ENCODE measurements at regions not wholly inside any gene's neighbourhood (a gene's known extent, or its start where the extent isn't known, plus 50 kb on each side); places are given as distances from the start of the nearest gene placed in this dataset.
A peak's percentile ranks its signal among the peaks of the same experiment; 100 is the strongest.
"Not testable (repeated sequence)": the region's sequence is repeated elsewhere in the genome, so short reads cannot be mapped to it uniquely, and the experiment has no call there.

DNA sequence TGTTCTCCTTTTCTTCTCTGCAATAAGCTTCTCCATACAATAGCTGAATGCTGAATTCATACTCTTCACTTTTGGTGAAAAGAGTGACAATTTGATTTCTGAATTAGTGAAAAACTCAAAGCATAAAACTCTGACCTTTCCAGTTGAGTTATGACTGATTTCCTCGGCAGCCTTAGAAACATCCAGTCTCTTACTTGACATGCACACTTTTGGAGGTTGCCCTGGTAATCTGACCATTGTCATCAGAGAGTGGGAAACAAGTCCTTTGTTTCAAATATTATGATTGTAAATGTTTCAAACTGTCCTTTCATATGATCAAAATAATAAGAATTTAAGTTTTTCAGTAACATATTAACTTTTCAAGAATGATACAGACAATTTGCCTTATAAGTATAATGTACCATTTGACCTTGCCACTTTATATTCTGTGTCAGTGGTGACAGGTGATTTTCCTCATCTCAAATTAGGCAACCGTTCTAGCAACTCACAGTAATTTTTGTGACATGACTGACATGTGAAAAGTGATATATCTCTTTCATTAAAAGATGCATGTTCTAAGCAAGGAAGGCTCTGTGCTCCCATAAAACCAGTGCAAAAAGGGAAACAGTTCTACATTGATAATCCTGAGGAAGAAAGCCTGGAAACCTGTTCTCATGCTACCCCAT, 507.6 kb upstream of the ROBO2 start:
- no peak for DNase-seq (ENCODE audit: low spot score)

DNA sequence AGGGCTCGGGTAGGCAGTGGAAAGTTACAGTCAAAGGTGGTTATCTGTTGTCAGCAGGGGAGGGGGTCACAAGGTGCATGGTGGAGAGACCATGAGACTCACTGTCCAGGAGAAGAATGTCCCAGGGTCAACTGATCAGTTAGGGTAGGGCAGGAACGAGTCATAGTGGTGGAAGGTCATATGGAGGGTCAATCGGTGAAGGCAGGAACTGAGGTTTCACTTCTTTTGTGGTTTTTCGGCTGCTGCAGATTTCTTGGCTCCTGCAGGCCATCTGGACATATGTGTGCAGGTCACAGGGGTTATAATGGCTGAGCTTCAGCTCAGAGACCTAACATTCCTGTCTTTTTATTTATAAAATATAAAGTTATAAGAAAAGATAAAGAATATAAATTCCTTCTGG, 506.2 kb upstream of the ROBO2 start:
- not testable (repeated sequence) for DNase-seq (ENCODE audit: low spot score)

DNA sequence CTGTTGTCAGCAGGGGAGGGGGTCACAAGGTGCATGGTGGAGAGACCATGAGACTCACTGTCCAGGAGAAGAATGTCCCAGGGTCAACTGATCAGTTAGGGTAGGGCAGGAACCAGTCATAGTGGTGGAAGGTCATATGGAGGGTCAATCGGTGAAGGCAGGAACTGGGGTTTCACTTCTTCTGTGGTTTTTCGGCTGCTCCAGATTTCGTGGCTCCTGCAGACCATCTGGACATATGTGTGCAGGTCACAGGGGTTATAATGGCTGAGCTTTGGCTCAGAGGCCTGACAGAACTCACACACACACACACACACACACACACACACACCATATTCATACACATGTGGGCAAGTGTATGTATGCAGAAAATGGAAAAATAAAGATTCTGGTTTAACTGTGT, 502.0 kb upstream of the ROBO2 start:
- DNase-seq (ENCODE audit: low spot score), result not testable (repeated sequence)

DNA sequence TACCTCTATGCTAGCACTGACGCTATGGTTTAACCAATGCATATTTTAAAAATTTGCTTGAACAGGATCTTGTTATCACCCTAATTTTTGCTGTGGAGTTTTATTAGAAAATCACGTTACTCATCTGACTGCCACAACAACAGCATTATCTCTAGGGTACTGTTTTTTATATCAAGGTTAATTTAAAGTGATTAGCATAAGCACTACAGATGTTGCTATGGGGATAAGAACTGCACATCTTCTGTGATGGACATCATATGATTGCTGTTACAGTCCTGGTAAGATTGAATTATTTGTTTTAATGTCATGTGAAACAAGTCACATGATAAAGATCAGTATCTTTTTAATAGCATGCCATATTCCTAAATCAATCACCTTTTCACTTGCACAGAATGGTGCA, 492.2 kb upstream of the ROBO2 start:
- no peak for DNase-seq (ENCODE audit: low spot score)

DNA sequence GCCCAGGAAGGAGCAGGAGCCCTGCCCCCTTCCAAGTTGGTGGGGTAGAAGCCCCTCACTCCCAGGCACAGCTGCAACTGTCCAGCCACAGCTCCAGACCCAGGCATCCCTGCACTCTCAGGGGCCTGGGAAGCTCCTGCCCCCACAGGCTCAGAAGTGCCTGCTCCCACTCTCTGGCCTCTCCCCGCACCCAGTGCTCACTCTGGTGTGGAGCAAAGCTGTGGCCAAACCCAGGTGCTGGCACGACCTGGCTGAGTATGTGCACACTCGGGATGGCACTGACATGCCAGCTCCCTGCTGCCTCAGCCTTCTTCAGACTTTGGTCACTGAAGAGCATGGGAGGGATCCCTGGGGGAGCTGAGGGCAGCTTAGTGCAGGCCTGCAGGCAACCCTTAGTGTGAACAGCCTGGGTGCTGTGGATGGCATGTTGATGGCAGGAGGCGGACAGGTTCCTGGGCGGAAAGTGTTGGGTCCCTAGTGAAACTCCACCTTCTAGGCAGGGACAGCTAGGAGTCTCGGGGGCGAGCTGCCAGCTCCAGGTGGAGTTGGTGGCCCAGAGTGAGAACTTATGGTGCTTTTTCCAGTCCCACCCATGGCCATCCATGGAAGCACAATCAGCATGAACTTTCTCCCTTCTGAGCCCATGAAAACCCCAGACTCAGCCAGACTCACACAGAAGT, 489.2 kb upstream of the ROBO2 start:
- no peak for DNase-seq (ENCODE audit: low spot score)

DNA sequence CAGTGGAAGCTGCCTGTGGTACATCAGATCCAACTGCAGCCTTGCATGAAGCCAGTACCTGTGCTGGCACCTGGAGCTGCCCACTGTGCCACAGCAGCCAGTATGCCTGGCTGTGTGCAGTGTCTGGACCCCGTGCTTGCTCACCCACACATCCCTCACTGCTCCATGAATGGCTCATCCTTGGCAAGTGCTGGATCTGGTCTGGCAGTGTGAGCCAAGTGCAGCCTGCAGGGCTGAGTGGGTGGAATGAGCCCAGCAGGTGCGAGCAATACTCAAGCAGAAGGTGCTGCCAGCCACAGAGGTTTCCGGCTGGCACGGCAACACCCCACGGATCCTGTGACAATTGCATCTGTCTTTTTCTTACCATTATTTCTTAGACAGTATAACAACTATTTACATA, 488.2 kb upstream of the ROBO2 start:
- DNase-seq (ENCODE audit: low spot score), result no peak

DNA sequence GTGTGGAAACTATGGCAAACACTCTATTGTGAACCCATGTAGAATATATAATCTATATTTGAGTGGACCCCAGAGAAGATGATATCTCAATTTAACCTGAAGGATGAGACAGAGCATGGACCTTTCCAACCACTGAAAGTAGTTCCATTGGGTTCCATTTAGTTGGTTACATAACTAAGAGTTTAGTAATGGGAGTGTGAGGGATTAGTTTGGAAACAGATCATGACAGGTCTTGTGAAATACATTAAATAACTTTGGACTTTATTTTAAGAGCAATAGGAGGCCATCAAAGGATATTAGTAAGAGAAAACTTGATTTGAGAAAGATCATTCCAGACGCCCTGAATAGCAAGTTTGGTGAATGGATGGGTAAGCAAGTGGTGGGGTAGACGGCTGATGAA, 487.2 kb upstream of the ROBO2 start:
- DNase-seq (ENCODE audit: low spot score), result no peak

DNA sequence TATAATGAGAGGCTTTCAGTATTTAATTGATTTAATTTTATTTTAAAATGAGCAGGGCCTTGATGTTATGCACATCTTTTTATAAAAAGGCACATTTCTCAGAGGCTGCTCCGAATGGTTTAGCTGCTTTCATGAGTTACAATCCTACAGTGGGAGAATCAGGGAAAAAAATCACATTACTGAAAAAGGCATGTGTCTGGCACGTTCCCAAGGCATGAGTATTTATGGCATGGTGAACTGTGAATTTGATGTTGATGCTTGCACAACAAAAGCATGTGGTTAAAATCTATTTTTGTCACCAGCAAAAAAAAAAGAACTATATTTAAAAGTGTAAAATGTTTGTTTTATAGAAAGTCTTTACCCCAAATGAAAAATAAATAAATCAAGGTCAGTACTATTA, 485.2 kb upstream of the ROBO2 start:
- DNase-seq (ENCODE audit: low spot score), result no peak

DNA sequence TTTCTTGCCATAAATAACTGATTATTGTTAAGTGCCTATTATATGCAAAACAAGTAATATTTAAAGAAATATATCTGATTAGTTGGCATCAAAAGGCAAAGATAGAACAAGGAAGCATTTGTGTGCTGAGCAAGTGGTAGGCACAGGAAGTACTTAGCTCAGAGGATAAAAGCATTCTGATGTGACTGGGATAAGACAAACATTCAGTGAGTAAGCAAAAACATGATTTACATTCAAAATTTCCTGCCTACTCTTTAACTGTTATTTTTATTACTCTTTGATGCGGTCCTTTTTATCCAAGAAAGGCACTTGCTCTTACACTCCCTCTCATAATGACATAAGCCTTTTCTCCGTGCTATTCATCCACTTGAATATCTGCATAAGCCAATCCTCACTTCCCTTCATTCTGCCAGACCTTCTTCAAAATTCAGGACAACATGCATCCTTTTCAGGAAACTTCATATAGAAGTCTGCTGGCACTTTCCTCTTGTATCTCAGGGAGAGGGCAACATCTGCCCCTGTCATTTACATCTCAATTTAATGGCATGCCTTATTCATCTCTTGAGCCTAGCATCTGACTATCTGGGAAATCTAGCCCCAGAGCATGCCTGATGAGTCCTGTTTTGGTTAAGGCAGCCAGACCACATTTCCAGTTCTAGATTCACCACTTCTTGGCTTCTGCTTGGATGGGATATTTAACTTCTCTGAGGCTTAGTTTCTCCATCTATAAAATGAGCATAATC, 478.2 kb upstream of the ROBO2 start:
- DNase-seq (ENCODE audit: low spot score), result peak; percentile 86

DNA sequence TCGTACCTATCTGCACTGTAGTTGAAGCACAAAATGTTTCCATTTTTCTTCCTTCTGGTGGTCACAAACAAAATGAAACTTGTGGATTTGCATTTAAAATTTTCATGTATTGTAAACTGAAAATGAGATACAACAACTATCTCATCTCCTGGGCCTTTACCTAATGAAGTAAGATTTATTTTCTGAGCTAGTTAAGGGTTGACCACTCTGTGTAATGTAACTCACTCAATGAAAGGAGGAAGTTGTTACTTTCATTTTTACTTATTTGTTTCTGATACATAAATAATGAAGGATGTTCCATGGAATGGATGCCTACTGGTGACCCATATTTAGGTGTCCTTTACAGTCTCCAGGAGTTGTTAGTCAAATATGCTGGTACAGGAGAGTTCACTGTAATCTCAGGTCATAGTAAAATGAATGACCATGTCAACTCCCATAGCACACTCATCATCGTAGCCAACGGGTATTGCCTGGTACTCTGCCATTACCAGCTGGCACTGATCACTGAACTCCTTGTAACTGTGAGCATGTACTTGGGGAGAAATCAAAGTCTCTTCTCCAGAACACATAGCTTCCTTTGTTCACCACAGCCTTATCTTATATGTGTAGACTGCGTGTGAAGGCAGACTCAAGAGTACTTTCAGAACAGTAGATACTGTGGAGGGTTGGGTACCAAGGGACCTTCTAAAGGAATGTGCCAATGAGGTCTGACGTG, 474.2 kb upstream of the ROBO2 start:
- peak; percentile 23 for DNase-seq (ENCODE audit: low spot score)

DNA sequence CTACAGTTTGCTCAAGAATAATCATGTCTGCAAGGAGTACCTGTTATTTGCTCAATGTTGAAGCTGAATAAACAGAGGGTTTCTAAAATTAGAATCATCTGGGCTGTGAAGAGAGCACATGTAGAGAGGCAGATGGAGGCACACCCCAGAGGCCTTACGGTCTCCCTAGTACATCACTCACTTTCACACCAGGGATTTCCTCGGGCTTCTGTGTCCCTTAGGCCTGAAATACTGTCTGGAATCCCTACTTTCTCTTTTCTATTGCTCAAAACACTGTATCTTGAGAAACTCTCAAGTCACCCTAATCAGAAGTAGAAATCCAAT, 473.7 kb upstream of the ROBO2 start:
- no peak for DNase-seq (ENCODE audit: low spot score)

DNA sequence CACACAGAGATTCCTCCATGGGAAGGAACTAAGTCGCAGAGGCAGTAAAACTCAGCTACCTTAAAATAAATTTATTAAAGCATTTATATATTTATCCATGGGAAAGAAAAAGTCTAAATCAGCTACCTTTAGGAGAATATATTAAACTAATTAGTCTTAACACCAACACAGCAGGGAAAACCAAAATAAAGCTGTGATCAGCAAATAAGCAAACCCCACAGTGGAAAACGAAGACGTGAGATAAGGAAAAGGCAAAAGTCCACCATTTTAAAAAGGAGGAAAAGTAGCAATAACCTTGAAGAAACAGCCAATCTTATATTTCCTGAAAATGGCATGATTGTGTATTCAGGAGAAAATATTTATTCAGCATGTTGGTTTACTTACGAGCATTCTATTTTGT, 473.0 kb upstream of the ROBO2 start:
- DNase-seq (ENCODE audit: low spot score), result no peak

DNA sequence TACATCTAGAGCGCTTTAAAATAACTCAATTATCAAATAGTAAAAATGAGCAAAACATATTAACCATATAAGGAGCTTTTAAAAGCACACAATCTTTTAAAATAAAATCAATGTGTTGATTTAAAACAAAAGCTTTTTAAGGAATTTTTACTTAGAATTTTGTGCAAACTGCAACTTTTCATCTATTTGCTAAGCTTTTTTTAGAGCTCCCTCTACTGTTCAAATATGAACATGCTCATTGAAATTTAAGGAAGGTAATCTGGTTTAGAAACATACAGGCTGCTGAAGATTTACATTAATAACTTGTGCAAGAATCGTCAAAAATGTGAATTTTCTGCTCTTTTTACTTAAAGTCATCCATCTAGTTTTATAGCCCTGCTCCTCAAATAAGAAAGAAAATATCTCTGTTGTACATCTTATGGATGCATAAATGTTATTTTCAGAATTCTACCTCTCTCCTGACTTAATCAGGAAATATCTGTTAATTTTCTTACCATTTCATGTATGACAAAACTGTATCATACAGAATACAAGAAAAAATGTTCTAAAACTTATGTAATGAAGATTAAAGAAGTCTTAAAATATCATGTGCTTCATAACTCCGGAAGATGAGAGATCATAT, 469.4 kb upstream of the ROBO2 start:
- peak; percentile 32 for DNase-seq (ENCODE audit: low spot score)

DNA sequence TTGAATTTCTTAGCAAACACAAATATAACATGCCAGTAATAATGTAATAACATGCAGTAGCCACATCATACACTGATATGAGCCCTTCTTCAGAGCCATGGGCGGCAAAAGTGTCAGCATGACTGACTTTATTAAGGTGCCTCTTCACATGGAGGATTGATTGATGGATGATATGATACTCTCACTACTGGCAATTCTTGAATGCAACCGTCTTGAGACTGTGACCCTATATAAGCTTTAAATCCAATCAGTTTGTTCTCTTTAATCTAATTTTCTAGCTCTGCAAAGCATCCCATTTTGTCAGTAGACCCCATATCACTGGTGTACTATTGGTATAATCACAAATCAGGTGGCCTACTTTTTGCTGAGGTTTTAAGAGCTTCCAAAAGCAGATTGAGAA, 463.7 kb upstream of the ROBO2 start:
- no peak for DNase-seq (ENCODE audit: low spot score)

DNA sequence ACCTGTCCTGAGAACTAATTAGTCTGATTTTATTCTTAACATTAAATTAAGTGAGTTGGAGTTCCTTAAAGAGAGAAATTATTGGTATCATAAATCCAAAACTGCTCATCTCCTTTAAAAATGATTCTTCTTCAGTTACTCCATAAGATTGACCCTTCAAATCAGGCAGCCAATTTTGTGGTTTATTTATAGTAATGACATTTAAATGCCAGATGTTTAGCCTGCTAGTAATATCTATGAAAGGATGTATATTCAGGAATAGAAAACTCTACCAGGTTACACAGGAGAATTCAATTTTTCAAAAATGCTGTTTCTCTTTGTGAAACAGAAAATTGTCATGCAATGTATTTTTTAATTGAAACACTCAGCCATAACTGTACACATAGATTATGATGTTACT, 457.8 kb upstream of the ROBO2 start:
- DNase-seq (ENCODE audit: low spot score), result no peak

DNA sequence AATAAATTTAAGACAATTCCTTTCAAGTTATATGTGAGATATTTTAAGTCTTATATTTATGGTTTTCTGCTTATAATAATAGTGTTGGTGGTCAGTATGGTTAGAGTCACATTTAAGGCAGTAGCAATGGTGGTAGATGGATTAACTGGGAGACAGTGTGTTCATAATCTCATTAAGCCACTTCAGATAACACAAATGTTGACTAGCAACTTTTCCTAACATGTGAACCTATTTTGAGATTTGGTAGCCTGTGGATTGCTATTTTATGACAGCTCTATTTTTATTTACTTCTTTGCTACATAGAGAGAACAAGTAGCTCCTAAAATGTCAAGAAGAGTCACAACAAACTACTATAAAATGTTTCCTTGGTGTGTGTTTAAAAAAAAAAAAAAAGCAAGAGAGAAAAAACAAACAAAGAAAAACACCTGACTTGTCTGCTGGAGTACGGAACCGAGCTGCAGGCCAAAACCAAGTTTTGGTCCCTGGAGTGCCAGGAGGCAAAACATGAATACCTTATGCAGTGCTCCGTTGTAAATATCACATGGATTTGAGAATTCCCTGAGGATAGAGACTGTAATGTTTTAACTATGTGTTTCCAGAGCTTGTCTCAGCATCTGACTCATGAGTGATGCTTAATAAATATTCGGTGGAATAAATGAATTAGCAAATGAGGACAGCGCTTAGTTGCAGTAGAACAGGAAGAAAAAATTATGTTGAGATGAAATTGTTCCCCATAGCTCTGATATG, 457.1 kb upstream of the ROBO2 start:
- DNase-seq (ENCODE audit: low spot score), result peak; percentile 40

DNA sequence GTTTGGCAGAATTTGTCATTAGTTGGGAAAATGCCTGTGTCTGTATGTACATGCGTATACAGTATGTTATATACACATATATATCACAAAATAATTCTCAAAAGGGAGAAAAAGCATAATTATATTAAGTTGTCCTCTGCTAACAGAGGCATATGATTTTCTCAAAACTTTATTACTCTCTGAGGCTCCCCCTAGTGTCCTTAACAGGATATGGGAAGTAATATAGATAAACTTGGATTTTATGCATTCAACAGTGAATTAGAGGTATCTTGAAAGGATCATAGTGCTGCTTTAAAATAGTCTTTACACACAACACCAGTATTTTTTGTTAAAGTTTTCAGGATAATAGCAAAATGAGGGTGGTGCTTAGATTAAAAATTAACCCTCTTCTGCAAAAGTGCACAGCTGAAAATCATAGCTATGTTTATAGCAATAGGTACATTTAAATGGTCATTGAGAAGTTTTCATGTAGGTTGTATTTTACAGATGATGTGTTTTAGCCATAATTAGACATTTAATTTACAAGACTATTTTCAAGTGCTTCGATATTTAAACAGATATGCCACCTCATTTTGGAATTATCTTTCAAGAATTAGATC, 454.0 kb upstream of the ROBO2 start:
- peak; percentile 58 for DNase-seq (ENCODE audit: low spot score)

DNA sequence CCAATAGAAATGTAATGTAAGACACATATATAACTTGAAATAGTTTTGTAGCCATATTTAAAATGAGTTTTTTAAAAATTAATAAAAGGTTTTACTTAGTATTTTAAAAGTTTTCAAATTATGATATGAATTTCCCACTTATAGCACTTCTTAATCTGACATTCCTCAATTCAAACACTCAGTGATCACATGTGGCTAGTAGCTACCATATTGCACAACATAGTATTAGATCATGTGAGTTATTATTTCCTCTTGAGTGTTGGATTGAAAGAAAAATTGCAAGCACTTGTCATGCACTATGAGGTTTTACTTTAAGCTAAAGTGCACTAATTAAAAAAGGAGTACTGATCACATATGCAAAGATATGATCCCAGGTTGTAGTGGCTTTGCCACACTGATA, 453.4 kb upstream of the ROBO2 start:
- DNase-seq (ENCODE audit: low spot score), result no peak

DNA sequence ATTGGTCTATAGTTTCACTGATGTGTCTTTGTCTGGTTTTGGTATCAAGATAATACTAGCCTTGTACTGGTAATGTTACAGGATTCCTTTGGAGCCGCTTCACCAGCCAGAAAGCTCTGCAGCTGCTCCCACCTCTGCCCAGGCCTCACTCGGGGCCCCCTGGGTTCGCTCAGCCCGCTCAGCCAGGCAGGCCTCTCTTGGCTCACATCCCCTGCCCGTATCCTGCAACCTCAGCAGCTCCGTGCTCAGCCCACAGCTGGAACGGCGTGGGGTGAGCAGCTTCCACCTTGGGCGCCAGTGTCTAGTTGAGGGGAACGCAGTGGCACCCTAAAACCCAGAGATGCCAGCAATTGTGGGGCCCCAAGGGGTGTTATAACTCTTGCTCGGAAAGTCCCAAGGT, 429.7 kb upstream of the ROBO2 start:
- DNase-seq (ENCODE audit: low spot score), result no peak

DNA sequence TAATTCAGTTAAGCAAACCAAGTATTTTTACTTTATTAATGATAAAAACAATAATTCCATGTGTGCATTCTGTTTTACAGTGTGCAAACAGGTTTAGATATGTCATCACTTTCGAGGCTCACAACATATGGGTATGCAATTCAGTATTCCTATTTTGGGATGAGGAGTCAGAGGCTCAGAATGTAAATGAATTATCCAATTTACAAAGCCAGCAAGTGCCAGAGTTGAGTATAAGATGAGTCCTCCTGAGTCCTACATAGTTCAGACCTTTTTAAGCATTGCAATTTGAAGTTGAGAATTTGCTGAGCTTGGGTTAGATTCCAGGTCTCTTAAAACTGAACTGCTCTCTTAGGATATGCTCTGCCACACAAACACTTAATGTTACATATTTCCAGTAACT, 424.2 kb upstream of the ROBO2 start:
- no peak for DNase-seq (ENCODE audit: low spot score)

DNA sequence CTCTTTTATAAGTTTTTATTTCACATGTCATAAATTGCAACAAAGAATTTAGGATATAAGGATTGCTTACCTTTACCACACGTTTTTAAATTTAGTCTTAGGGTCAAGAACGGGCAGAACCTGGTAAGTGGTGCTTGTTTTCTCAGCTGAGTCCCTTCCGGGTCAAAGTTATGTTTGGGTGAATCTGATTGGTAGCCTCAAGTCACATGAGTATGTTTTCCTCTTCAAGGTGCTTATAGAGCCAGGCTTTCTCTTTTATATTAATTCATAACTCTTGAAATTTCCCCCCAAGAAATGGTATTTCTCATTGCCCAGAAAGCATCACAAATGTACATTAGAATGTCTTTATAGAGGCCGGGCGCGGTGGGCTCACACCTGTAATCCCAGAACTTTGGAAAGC, 415.7 kb upstream of the ROBO2 start:
- no peak for DNase-seq (ENCODE audit: low spot score)
